GM12878 (cell line): ENCODE measurements at regions not wholly inside any gene's neighbourhood (a gene's known extent, or its start where the extent isn't known, plus 50 kb on each side); places are given as distances from the start of the nearest gene placed in this dataset.

Experiments
- DPF2 ChIP-seq: fragments of 450-650 bp; IDR thresholded peaks from 2 replicates; pipeline ENCODE4 v1.6.1; 2017; ENCODE audit warnings: mild to moderate bottlenecking
- ELK1 ChIP-seq: IDR thresholded peaks from 2 replicates; pipeline ENCODE4 v1.6.1; 2012; ENCODE audit warnings: low read depth, low read length, improper control_type of control experiment
- EP300 ChIP-seq, 2 experiments: fragments of 150-350 bp in 1 of 2; IDR thresholded peaks; 2 replicates each; pipeline ENCODE4 v1.6.1; 2011 to 2012; ENCODE audit warnings: low read depth in 2 of 2, low read length in 2 of 2, borderline replicate concordance in 1 of 2, improper control_type of control experiment in 1 of 2, inconsistent platforms in 1 of 2; ENCODE audit not compliant: control insufficient read depth in 1 of 2
- HDGF ChIP-seq: fragments of 450-650 bp; IDR thresholded peaks from 2 replicates; pipeline ENCODE4 v1.6.1; 2016; ENCODE audit warnings: antibody characterized with exemption
- IKZF2 ChIP-seq, 2 experiments: fragments of 450-650 bp; IDR thresholded peaks; 2 replicates each; pipeline ENCODE4 v1.6.1; 2017; ENCODE audit warnings: mild to moderate bottlenecking in 2 of 2, moderate library complexity in 2 of 2
- JUNB ChIP-seq: IDR thresholded peaks from 2 replicates; pipeline ENCODE4 v1.6.1; 2016; ENCODE audit warnings: antibody characterized with exemption, mild to moderate bottlenecking
- KLF5 ChIP-seq: fragments of 450-650 bp; IDR thresholded peaks from 2 replicates; pipeline ENCODE4 v1.6.1; 2014; ENCODE audit warnings: mild to moderate bottlenecking; ENCODE audit not compliant: partially characterized antibody
- MEF2B ChIP-seq: fragments of 450-650 bp; IDR thresholded peaks from 2 replicates; pipeline ENCODE4 v1.6.1; 2018; ENCODE audit warnings: mild to moderate bottlenecking, moderate library complexity; ENCODE audit not compliant: partially characterized antibody, poor library complexity, severe bottlenecking
- MTA2 ChIP-seq: fragments of 450-650 bp; IDR thresholded peaks from 2 replicates; pipeline ENCODE4 v1.6.1; 2016; ENCODE audit warnings: low read depth, mild to moderate bottlenecking, moderate library complexity
- POU2F2 ChIP-seq: IDR thresholded peaks from 3 replicates; pipeline ENCODE4 v1.6.1; 2011; ENCODE audit warnings: low read depth, mild to moderate bottlenecking, low read length, borderline replicate concordance
- RAD21 ChIP-seq: IDR thresholded peaks from 2 replicates; pipeline ENCODE4 v1.6.1; 2011; ENCODE audit warnings: mild to moderate bottlenecking, low read depth, low read length, moderate library complexity; ENCODE audit not compliant: insufficient read depth
- SPI1 ChIP-seq: IDR thresholded peaks from 2 replicates; pipeline ENCODE4 v1.6.1; 2011; ENCODE audit warnings: low read depth, mild to moderate bottlenecking, low read length, moderate library complexity, borderline replicate concordance; ENCODE audit not compliant: insufficient read depth
- SUPT20H ChIP-seq: IDR thresholded peaks from 2 replicates; pipeline ENCODE4 v1.6.1; 2011; ENCODE audit warnings: low read depth, mild to moderate bottlenecking, low read length, moderate library complexity, borderline replicate concordance; ENCODE audit not compliant: control insufficient read depth

- TF ChIP-seq EP300 (IDR thresholded peaks at IDR 0.05; ENCODE audit: borderline replicate concordance in 1 of 2, control insufficient read depth in 1 of 2, low read depth in 2 of 2, low read length in 2 of 2), result 0 out of 4 replicates have a peak, but pooled peaks of 1 of the 2 experiments have one; percentile 45
- peak; percentile 58 for TF ChIP-seq MEF2B
- TF ChIP-seq HDGF, result no peak
- TF ChIP-seq JUNB, result peak; percentile 52; the same call in 1 of the 2 replicates
- TF ChIP-seq SUPT20H, result no peak
- TF ChIP-seq MTA2, result peak; percentile 51
- 0 out of 2 replicates have a peak, but pooled peaks have one; percentile 25 for TF ChIP-seq DPF2
- TF ChIP-seq RAD21, result peak; percentile 55
- no peak for TF ChIP-seq KLF5
- peak; percentile 89 for TF ChIP-seq SPI1
- TF ChIP-seq IKZF2 (IDR thresholded peaks at IDR 0.05), result peak; percentile 67 to 73
- TF ChIP-seq ELK1, result no peak
- 0 out of 3 replicates have a peak, but pooled peaks have one; percentile 24 for TF ChIP-seq POU2F2
- TF ChIP-seq, all 136 proteins: peak for 22
Measured at GRCh38 chr14:97707603-97708002, 910.4 kb downstream of the VRK1 start (continued).
